ENCODE measurements at regions not wholly inside any gene's neighbourhood (a gene's known extent, or its start where the extent isn't known, plus 50 kb on each side); places are given as distances from the start of the nearest gene placed in this dataset.

- no peak for DNase-seq
These were observed 419.7 kb downstream of the GALR1 start for GRCh38 chr18:77669331-77669730.

- DNase-seq, result no peak
These were observed 422.0 kb downstream of the GALR1 start for GRCh38 chr18:77671456-77672167.

GRCh38 chr18:77676910-77677309 is 427.3 kb downstream of the GALR1 start:
- DNase-seq, result no peak

GRCh38 chr18:77677536-77677935 is 427.9 kb downstream of the GALR1 start:
- no peak for DNase-seq

GRCh38 chr18:77679869-77680268 is 430.2 kb downstream of the GALR1 start:
- DNase-seq, result no peak

- DNase-seq, result no peak
These were observed 450.4 kb downstream of the GALR1 start for GRCh38 chr18:77700051-77700450.

- no peak for DNase-seq
These were observed 452.3 kb downstream of the GALR1 start for GRCh38 chr18:77701977-77702376.

- no peak for DNase-seq
These were observed 453.0 kb downstream of the GALR1 start for GRCh38 chr18:77702686-77703085.

- DNase-seq, result no peak
These were observed 455.7 kb downstream of the GALR1 start for GRCh38 chr18:77705301-77705700.

GRCh38 chr18:77708826-77709506 is 459.3 kb downstream of the GALR1 start:
- DNase-seq, result no peak

GRCh38 chr18:77711096-77711495 is 461.4 kb downstream of the GALR1 start:
- DNase-seq, result no peak

- no peak for DNase-seq
These were observed 465.1 kb downstream of the GALR1 start for GRCh38 chr18:77714716-77715115.

- DNase-seq, result no peak
These were observed 466.6 kb downstream of the GALR1 start for GRCh38 chr18:77716282-77716681.

GRCh38 chr18:77733292-77733903 is 483.8 kb downstream of the GALR1 start:
- DNase-seq, result no peak

- no peak for DNase-seq
These were observed 487.2 kb downstream of the GALR1 start for GRCh38 chr18:77736842-77737241.

- DNase-seq, result no peak
These were observed 487.8 kb downstream of the GALR1 start for GRCh38 chr18:77737405-77737804.

GRCh38 chr18:77749089-77749488 is 499.4 kb downstream of the GALR1 start:
- DNase-seq, result peak in 1 of 2 experiments; percentile 1

GRCh38 chr18:77750006-77750405 is 500.4 kb downstream of the GALR1 start:
- no peak for DNase-seq

GRCh38 chr18:77754475-77755044 is 504.9 kb downstream of the GALR1 start:
- no peak for DNase-seq

GRCh38 chr18:77755187-77755586 is 505.5 kb downstream of the GALR1 start:
- no peak for DNase-seq

- no peak for DNase-seq
These were observed 511.7 kb downstream of the GALR1 start for GRCh38 chr18:77761332-77761731.

GRCh38 chr18:77762014-77762413 is 512.4 kb downstream of the GALR1 start:
- DNase-seq, result no peak

- DNase-seq, result no peak
These were observed 513.0 kb downstream of the GALR1 start for GRCh38 chr18:77762642-77763041.

All from NCI-H187 (cell line).